ENCODE measurements at regions not wholly inside any gene's neighbourhood (a gene's known extent, or its start where the extent isn't known, plus 50 kb on each side); places are given as distances from the start of the nearest gene placed in this dataset.
A peak's percentile ranks its signal among the peaks of the same experiment; 100 is the strongest.
"Not testable (repeated sequence)": the region's sequence is repeated elsewhere in the genome, so short reads cannot be mapped to it uniquely, and the experiment has no call there.

GRCh38 chr9:7636838-7637467, 162.6 kb downstream of the DMAC1 start:
- in situ Hi-C loops (cut with HindIII; ENCODE audit: low sequenced_read_pairs): no loop called here
- DNase-seq (ENCODE audit: low read depth): no peak
- H3K4me3 ChIP-seq (ENCODE audit: low read depth, low read length): no peak overlapping the region
- TF ChIP-seq CTCF (IDR thresholded peaks at IDR 0.05; ENCODE audit: low read depth, low read length, missing control alignments): no peak

- no peak for DNase-seq (ENCODE audit: low read depth)
- in situ Hi-C loops (cut with HindIII; ENCODE audit: low sequenced_read_pairs): no loop called here
- TF ChIP-seq CTCF (IDR thresholded peaks at IDR 0.05; ENCODE audit: low read depth, low read length, missing control alignments): no peak
- H3K4me3 ChIP-seq (ENCODE audit: low read depth, low read length): no peak overlapping the region
Measured at GRCh38 chr9:7636309-7636708, 163.3 kb downstream of the DMAC1 start.

GRCh38 chr9:7626571-7627029, 173.0 kb downstream of the DMAC1 start:
- in situ Hi-C loops (cut with HindIII; ENCODE audit: low sequenced_read_pairs); DNase-seq (ENCODE audit: low read depth); H3K4me3 ChIP-seq (ENCODE audit: low read depth, low read length): not testable (repeated sequence)

GRCh38 chr9:7622481-7622880, 177.1 kb downstream of the DMAC1 start:
- in situ Hi-C loops (cut with HindIII; ENCODE audit: low sequenced_read_pairs): no loop called here
- no peak for DNase-seq (ENCODE audit: low read depth)
- TF ChIP-seq CTCF (IDR thresholded peaks at IDR 0.05; ENCODE audit: low read depth, low read length, missing control alignments): no peak
- no peak overlapping the region for H3K4me3 ChIP-seq (ENCODE audit: low read depth, low read length)

GRCh38 chr9:7615344-7615743, 184.2 kb downstream of the DMAC1 start:
- no peak for TF ChIP-seq CTCF (IDR thresholded peaks at IDR 0.05; ENCODE audit: low read depth, low read length, missing control alignments)
- no peak for DNase-seq (ENCODE audit: low read depth)
- no peak overlapping the region for H3K4me3 ChIP-seq (ENCODE audit: low read depth, low read length)
- in situ Hi-C loops (cut with HindIII; ENCODE audit: low sequenced_read_pairs): loop anchor here (5.0 kb wide), 1 partner anchor 33 kb away; no protein-coding TSS in a partner anchor

GRCh38 chr9:7613931-7614330, 185.6 kb downstream of the DMAC1 start:
- peak; percentile 10 for TF ChIP-seq CTCF (IDR thresholded peaks at IDR 0.05; ENCODE audit: low read depth, low read length, missing control alignments)
- DNase-seq (ENCODE audit: low read depth): no peak
- in situ Hi-C loops (cut with HindIII; ENCODE audit: low sequenced_read_pairs): no loop called here
- H3K4me3 ChIP-seq (ENCODE audit: low read depth, low read length): no peak overlapping the region

GRCh38 chr9:7608261-7608660, 191.3 kb downstream of the DMAC1 start:
- DNase-seq (ENCODE audit: low read depth): peak; percentile 32
- TF ChIP-seq CTCF (IDR thresholded peaks at IDR 0.05; ENCODE audit: low read depth, low read length, missing control alignments): no peak
- no peak overlapping the region for H3K4me3 ChIP-seq (ENCODE audit: low read depth, low read length)
- in situ Hi-C loops (cut with HindIII; ENCODE audit: low sequenced_read_pairs): no loop called here

Measured in astrocyte of the cerebellum (primary cell).